ENCODE measurements at regions not wholly inside any gene's neighbourhood (a gene's known extent, or its start where the extent isn't known, plus 50 kb on each side); places are given as distances from the start of the nearest gene placed in this dataset.

DNA sequence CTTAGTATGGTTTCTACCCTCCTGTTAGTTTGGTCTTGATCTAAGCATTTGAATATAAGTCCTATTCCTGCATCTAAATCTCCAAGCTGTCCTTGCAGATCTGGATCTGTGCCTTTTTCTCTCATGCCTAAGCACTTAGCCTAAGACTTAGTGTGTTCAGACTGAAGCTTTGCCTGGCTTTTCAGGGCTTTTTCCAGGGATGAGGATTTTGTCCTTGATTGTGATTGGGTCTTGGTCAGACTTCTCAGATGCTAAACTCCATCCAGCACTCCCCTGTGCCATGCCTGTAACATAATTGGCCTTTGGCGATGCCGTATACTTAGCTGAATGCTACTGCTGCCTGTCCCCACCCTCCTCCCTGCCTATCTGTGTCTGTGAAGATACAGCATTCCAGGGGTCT, 98.1 kb upstream of the NRIP1 start:
- no peaks in the 10 kb centered on the region for H3K4me1 Mint-ChIP-seq (ENCODE audit: unreplicated experiment)
- no peak overlapping the region for H3K4me3 Mint-ChIP-seq (ENCODE audit: unreplicated experiment)
- peaks cover 5% of the 10 kb centered on the region for H3K27me3 Mint-ChIP-seq (ENCODE audit: unreplicated experiment)
- no peaks in the 10 kb centered on the region for H3K36me3 Mint-ChIP-seq (ENCODE audit: unreplicated experiment)
- no peak for DNase-seq (ENCODE audit: extremely low spot score, unreplicated experiment)
- no peak overlapping the region for H3K27ac Mint-ChIP-seq (ENCODE audit: unreplicated experiment)
- TF ChIP-seq, protein P1, sequence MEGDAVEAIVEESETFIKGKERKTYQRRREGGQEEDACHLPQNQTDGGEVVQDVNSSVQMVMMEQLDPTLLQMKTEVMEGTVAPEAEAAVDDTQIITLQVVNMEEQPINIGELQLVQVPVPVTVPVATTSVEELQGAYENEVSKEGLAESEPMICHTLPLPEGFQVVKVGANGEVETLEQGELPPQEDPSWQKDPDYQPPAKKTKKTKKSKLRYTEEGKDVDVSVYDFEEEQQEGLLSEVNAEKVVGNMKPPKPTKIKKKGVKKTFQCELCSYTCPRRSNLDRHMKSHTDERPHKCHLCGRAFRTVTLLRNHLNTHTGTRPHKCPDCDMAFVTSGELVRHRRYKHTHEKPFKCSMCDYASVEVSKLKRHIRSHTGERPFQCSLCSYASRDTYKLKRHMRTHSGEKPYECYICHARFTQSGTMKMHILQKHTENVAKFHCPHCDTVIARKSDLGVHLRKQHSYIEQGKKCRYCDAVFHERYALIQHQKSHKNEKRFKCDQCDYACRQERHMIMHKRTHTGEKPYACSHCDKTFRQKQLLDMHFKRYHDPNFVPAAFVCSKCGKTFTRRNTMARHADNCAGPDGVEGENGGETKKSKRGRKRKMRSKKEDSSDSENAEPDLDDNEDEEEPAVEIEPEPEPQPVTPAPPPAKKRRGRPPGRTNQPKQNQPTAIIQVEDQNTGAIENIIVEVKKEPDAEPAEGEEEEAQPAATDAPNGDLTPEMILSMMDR (IDR thresholded peaks at IDR 0.05) = no peak
- H3K9me3 Mint-ChIP-seq (ENCODE audit: unreplicated experiment) = peaks cover 2% of the 10 kb centered on the region

DNA sequence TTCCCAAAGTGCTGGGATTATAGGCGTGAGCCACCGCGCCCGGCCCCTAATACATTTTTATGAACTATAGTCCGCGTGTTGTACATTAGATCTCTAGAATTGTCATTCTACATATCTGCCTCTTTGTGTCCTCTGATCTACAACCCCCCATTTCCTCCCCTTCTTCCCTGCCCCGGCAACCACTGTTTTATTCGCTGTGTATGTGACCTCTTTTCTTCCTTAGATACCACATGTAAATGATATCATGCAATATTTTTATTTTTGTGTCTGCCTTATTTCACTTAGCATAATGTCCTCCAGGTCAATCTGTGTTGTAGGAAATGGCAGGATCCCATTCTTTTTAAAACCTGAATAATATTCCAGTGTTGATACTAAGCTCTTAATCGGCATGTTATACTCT, 99.5 kb upstream of the NRIP1 start:
- TF ChIP-seq, protein P1 (IDR thresholded peaks at IDR 0.05) = no peak
- Mint-ChIP-seq H3K36me3 (ENCODE audit: unreplicated experiment) (no peaks in the 10 kb centered on the region), H3K27ac (ENCODE audit: unreplicated experiment) (no peak overlapping the region), H3K4me1 (ENCODE audit: unreplicated experiment) (no peaks in the 10 kb centered on the region), H3K4me3 (ENCODE audit: unreplicated experiment) (no peak overlapping the region), H3K9me3 (ENCODE audit: unreplicated experiment) (no peaks in the 10 kb centered on the region), H3K27me3 (ENCODE audit: unreplicated experiment) (peaks cover 6% of the 10 kb centered on the region)
- DNase-seq (ENCODE audit: extremely low spot score, unreplicated experiment) = no peak

DNA sequence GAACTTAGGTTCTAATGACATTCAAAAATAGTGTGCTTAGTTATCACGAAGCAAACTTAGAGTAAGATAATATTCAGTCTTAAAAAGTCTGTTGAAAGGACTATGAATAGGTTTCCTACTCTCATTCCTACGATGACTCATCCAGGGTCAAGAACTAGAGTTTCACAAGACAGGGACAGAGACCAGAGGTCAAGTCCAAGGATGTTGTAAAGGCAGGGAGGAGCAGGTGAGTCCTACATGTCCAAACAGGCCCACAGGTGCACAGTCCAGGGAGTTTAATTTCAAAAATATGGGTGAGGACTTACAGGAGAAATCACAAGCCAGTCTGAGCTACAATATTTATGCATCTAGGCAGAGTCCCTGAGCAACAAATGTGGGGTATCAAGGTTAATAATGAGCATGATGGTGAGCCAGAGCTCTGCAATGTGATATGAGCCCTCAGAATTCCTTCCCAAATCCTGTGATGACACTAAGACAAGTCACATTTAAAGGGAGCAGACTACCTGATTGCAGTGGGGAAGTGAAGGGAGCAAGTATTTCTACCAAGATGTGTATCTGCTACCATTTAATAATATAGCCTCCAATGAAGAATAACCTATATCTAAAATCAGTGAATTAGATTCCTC, 100.0 kb upstream of the NRIP1 start:
- Mint-ChIP-seq H3K4me1 (ENCODE audit: unreplicated experiment) (no peaks in the 10 kb centered on the region), H3K9me3 (ENCODE audit: unreplicated experiment) (no peaks in the 10 kb centered on the region), H3K4me3 (ENCODE audit: unreplicated experiment) (no peak overlapping the region), H3K27ac (ENCODE audit: unreplicated experiment) (no peak overlapping the region), H3K36me3 (ENCODE audit: unreplicated experiment) (no peaks in the 10 kb centered on the region), H3K27me3 (ENCODE audit: unreplicated experiment) (peaks cover 6% of the 10 kb centered on the region)
- no peak for DNase-seq (ENCODE audit: extremely low spot score, unreplicated experiment)
- TF ChIP-seq, protein P1 (IDR thresholded peaks at IDR 0.05) = no peak

DNA sequence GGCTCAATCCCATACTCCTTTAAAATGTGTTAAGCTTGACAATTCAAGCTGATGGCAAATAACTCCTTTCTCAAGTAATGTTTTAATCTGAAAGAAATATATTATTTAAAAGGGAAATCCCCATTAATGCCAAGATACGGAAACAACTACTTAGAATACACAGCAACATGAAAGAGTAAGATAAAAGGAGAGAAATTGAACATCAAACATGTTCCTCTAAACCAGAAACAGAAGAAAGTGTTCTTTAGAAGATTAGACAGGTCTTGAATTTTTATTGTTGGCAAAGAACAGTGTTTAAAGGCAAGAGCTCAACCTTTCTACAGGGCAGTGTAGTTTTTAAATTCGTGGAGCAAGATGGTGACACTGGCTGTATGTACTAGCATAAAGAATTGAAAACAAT, 105.8 kb upstream of the NRIP1 start:
- DNase-seq (ENCODE audit: extremely low spot score, unreplicated experiment) = no peak
- Mint-ChIP-seq H3K36me3 (ENCODE audit: unreplicated experiment) (no peaks in the 10 kb centered on the region), H3K27me3 (ENCODE audit: unreplicated experiment) (peaks cover 7% of the 10 kb centered on the region), H3K27ac (ENCODE audit: unreplicated experiment) (no peak overlapping the region), H3K4me1 (ENCODE audit: unreplicated experiment) (no peaks in the 10 kb centered on the region), H3K4me3 (ENCODE audit: unreplicated experiment) (no peak overlapping the region), H3K9me3 (ENCODE audit: unreplicated experiment) (no peaks in the 10 kb centered on the region)
- TF ChIP-seq, protein P1 (IDR thresholded peaks at IDR 0.05) = no peak

DNA sequence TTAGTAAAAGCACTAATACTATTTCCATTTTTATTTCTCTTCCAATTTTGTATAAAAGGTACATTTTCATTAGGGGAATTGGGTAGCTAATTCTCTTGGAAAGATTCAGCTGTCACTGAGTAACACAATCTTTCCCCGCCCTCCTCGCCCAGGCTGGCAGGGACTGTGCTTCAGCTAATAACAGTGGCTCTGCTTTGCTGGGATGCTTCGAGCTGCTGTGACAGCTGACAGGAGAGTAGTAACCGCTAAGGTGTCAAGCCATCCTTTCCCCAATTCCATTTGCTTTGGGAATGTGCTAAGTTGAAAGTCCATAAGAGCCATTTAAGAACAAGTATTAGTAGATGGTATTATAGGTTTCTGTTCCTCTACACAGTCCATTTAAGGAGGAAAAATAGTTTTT, 106.7 kb upstream of the NRIP1 start:
- no peaks in the 10 kb centered on the region for H3K36me3 Mint-ChIP-seq (ENCODE audit: unreplicated experiment)
- TF ChIP-seq, protein P1 (IDR thresholded peaks at IDR 0.05) = no peak
- no peak overlapping the region for H3K27ac Mint-ChIP-seq (ENCODE audit: unreplicated experiment)
- H3K27me3 Mint-ChIP-seq (ENCODE audit: unreplicated experiment) = peaks cover 4% of the 10 kb centered on the region
- H3K9me3 Mint-ChIP-seq (ENCODE audit: unreplicated experiment) = no peaks in the 10 kb centered on the region
- DNase-seq (ENCODE audit: extremely low spot score, unreplicated experiment) = no peak
- H3K4me3 Mint-ChIP-seq (ENCODE audit: unreplicated experiment) = no peak overlapping the region
- no peaks in the 10 kb centered on the region for H3K4me1 Mint-ChIP-seq (ENCODE audit: unreplicated experiment)
